ENCODE measurements at regions not wholly inside any gene's neighbourhood (a gene's known extent, or its start where the extent isn't known, plus 50 kb on each side); places are given as distances from the start of the nearest gene placed in this dataset.

GRCh38 chr2:76296438-76296837 lies 585.7 kb upstream of the GCFC2 start:
- H3K27me3 ChIP-seq (ENCODE audit: control insufficient read depth, insufficient read depth, low read length), result no peaks in the 10 kb centered on the region
- no peaks in the 10 kb centered on the region for H3K4me1 ChIP-seq (ENCODE audit: control insufficient read depth, extremely low read depth, insufficient read depth, low read length)
- no peak for DNase-seq (ENCODE audit: low read depth in 2 of 2)
- no peak overlapping the region for H3K4me3 ChIP-seq (replicated peaks in 1 of 4; ENCODE audit: control extremely low read depth in 1 of 4, insufficient read depth in 1 of 4, low read depth in 3 of 4, low read length in 4 of 4)
- no peaks in the 10 kb centered on the region for H4K20me1 ChIP-seq (ENCODE audit: control insufficient read depth, extremely low read depth, insufficient read depth, low read length)
- no peak overlapping the region for H3K4me2 ChIP-seq (ENCODE audit: extremely low read depth, insufficient read depth, low read length)
- no peak overlapping the region for H3K27ac ChIP-seq (ENCODE audit: insufficient read depth, low read length)
- no peak overlapping the region for H2AFZ ChIP-seq (ENCODE audit: low read length)
- no peaks in the 10 kb centered on the region for H3K9me3 ChIP-seq (ENCODE audit: control insufficient read depth, insufficient read depth, low read depth, low read length)
- no peak for TF ChIP-seq EZH2 (IDR thresholded peaks at IDR 0.05; ENCODE audit: low read length, missing control alignments)
- TF ChIP-seq CTCF (conservative IDR thresholded peaks at IDR 0.05 in 1 of 2, IDR thresholded peaks at IDR 0.05 in 1 of 2; ENCODE audit: low read depth in 1 of 2, low read length in 2 of 2), result no peak
- H3K79me2 ChIP-seq (ENCODE audit: control insufficient read depth, insufficient read depth, low read length), result no peaks in the 10 kb centered on the region
- H3K9ac ChIP-seq (ENCODE audit: insufficient read depth, low read length), result no peak overlapping the region
- H3K36me3 ChIP-seq (ENCODE audit: control insufficient read depth, insufficient read depth, low read length), result no peaks in the 10 kb centered on the region

GRCh38 chr2:76295762-76296161 lies 585.0 kb upstream of the GCFC2 start:
- no peak overlapping the region for H3K27ac ChIP-seq (ENCODE audit: insufficient read depth, low read length)
- H3K4me1 ChIP-seq (ENCODE audit: control insufficient read depth, extremely low read depth, insufficient read depth, low read length), result no peaks in the 10 kb centered on the region
- TF ChIP-seq CTCF (conservative IDR thresholded peaks at IDR 0.05 in 1 of 2, IDR thresholded peaks at IDR 0.05 in 1 of 2; ENCODE audit: low read depth in 1 of 2, low read length in 2 of 2) (no peak), EZH2 (IDR thresholded peaks at IDR 0.05; ENCODE audit: low read length, missing control alignments) (no peak)
- DNase-seq (ENCODE audit: low read depth in 2 of 2), result no peak
- H3K4me3 ChIP-seq (replicated peaks in 1 of 4; ENCODE audit: control extremely low read depth in 1 of 4, insufficient read depth in 1 of 4, low read depth in 3 of 4, low read length in 4 of 4), result no peak overlapping the region
- no peaks in the 10 kb centered on the region for H4K20me1 ChIP-seq (ENCODE audit: control insufficient read depth, extremely low read depth, insufficient read depth, low read length)
- H3K9me3 ChIP-seq (ENCODE audit: control insufficient read depth, insufficient read depth, low read depth, low read length), result no peaks in the 10 kb centered on the region
- no peak overlapping the region for H3K9ac ChIP-seq (ENCODE audit: insufficient read depth, low read length)
- H3K36me3 ChIP-seq (ENCODE audit: control insufficient read depth, insufficient read depth, low read length), result no peaks in the 10 kb centered on the region
- no peaks in the 10 kb centered on the region for H3K79me2 ChIP-seq (ENCODE audit: control insufficient read depth, insufficient read depth, low read length)
- H2AFZ ChIP-seq (ENCODE audit: low read length), result no peak overlapping the region
- no peaks in the 10 kb centered on the region for H3K27me3 ChIP-seq (ENCODE audit: control insufficient read depth, insufficient read depth, low read length)
- H3K4me2 ChIP-seq (ENCODE audit: extremely low read depth, insufficient read depth, low read length), result no peak overlapping the region

- H3K4me1 ChIP-seq (ENCODE audit: control insufficient read depth, extremely low read depth, insufficient read depth, low read length), result no peaks in the 10 kb centered on the region
- TF ChIP-seq EZH2 (IDR thresholded peaks at IDR 0.05; ENCODE audit: low read length, missing control alignments) (no peak), CTCF (conservative IDR thresholded peaks at IDR 0.05 in 1 of 2, IDR thresholded peaks at IDR 0.05 in 1 of 2; ENCODE audit: low read depth in 1 of 2, low read length in 2 of 2) (no peak)
- no peaks in the 10 kb centered on the region for H4K20me1 ChIP-seq (ENCODE audit: control insufficient read depth, extremely low read depth, insufficient read depth, low read length)
- no peak overlapping the region for H2AFZ ChIP-seq (ENCODE audit: low read length)
- H3K36me3 ChIP-seq (ENCODE audit: control insufficient read depth, insufficient read depth, low read length), result no peaks in the 10 kb centered on the region
- H3K4me2 ChIP-seq (ENCODE audit: extremely low read depth, insufficient read depth, low read length), result no peak overlapping the region
- no peaks in the 10 kb centered on the region for H3K79me2 ChIP-seq (ENCODE audit: control insufficient read depth, insufficient read depth, low read length)
- H3K9ac ChIP-seq (ENCODE audit: insufficient read depth, low read length), result no peak overlapping the region
- H3K27ac ChIP-seq (ENCODE audit: insufficient read depth, low read length), result no peak overlapping the region
- DNase-seq (ENCODE audit: low read depth in 2 of 2), result no peak
- no peaks in the 10 kb centered on the region for H3K27me3 ChIP-seq (ENCODE audit: control insufficient read depth, insufficient read depth, low read length)
- H3K4me3 ChIP-seq (replicated peaks in 1 of 4; ENCODE audit: control extremely low read depth in 1 of 4, insufficient read depth in 1 of 4, low read depth in 3 of 4, low read length in 4 of 4), result no peak overlapping the region
- H3K9me3 ChIP-seq (ENCODE audit: control insufficient read depth, insufficient read depth, low read depth, low read length), result no peaks in the 10 kb centered on the region
Measured at GRCh38 chr2:76288598-76288997, 577.9 kb upstream of the GCFC2 start.
